Activated B cell treated with CpG ODN at 0.5 μM for 24 hours (primary cell): ENCODE measurements at regions not wholly inside any gene's neighbourhood (a gene's known extent, or its start where the extent isn't known, plus 50 kb on each side); places are given as distances from the start of the nearest gene placed in this dataset.

Experiments
- ATAC-seq: fragments of 200-7000 bp; cut with Tn5 transposase; one replicate; pipeline ENCODE4 v1.10.0; 2021; ENCODE audit warnings: low read depth, mild to moderate bottlenecking, moderate library complexity
- CTCF ChIA-PET: fragments of 350-600 bp; sonication (Branson Sonifier 250); formaldehyde crosslinking; loops from one replicate; lab custom pipeline; 2021; ENCODE audit warnings: antibody characterized with exemption; lab: Charles Lee
- POLR2A ChIA-PET: fragments of 350-600 bp; sonication (Branson Sonifier 250); formaldehyde crosslinking; loops from one replicate; lab custom pipeline; 2021; ENCODE audit warnings: antibody characterized with exemption; lab: Charles Lee
- DNase-seq: peaks from one replicate; pipeline ENCODE4 v3.0.0; 2022
- H3K27ac Mint-ChIP-seq: one replicate; pipeline ENCODE4 v1.8.0; 2020; ENCODE audit warnings: mixed read lengths
- H3K27me3 Mint-ChIP-seq: one replicate; pipeline ENCODE4 v1.8.0; 2021; ENCODE audit warnings: mixed read lengths
- H3K36me3 Mint-ChIP-seq: one replicate; pipeline ENCODE4 v1.8.0; 2021; ENCODE audit warnings: low read depth, mixed read lengths
- H3K4me1 Mint-ChIP-seq: one replicate; pipeline ENCODE4 v1.8.0; 2021; ENCODE audit warnings: mixed read lengths
- H3K4me3 Mint-ChIP-seq: one replicate; pipeline ENCODE4 v1.8.0; 2020; ENCODE audit warnings: mild to moderate bottlenecking, mixed read lengths
- H3K9me3 Mint-ChIP-seq: one replicate; pipeline ENCODE4 v1.8.0; 2020; ENCODE audit warnings: mixed read lengths
- intact Hi-C: fragments of 100-400 bp; cut with micrococcal nuclease; formaldehyde crosslinking; loops from one replicate; pipeline ENCODE4 v1.15.1; 2024
- TF ChIP-seq, protein P1 (sequence below): fragments of 200-600 bp; IDR thresholded peaks from one replicate; pipeline ENCODE4 v1.8.0; 2022; ENCODE audit warnings: antibody characterized with exemption, mild to moderate bottlenecking

DNA sequence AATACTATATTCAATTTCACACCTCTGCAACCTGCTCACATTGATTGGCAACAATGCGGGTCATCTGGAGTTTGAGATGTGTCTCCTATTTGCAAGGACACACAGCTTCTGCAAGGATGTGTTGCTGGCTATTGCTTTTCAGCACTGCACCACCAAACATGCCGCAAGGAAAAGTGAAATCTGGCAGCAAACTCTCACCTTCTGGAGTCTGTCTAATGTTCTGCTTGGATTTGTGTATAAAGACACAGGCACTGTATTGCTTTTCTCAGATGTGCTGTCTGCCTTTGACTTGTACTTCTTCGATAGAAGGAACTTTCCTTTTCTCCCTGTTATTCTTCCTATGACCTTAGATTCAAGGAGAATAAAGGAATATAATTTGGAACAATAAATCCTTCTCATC lies 138.6 kb upstream of the EPHA4 start:
- ATAC-seq (no peak), DNase-seq (no peak)
- no peak overlapping the region for H3K4me3 Mint-ChIP-seq
- ChIA-PET CTCF (no interaction called here), POLR2A (no interaction called here)
- H3K27me3 Mint-ChIP-seq: no peaks in the 10 kb centered on the region
- TF ChIP-seq, protein P1, sequence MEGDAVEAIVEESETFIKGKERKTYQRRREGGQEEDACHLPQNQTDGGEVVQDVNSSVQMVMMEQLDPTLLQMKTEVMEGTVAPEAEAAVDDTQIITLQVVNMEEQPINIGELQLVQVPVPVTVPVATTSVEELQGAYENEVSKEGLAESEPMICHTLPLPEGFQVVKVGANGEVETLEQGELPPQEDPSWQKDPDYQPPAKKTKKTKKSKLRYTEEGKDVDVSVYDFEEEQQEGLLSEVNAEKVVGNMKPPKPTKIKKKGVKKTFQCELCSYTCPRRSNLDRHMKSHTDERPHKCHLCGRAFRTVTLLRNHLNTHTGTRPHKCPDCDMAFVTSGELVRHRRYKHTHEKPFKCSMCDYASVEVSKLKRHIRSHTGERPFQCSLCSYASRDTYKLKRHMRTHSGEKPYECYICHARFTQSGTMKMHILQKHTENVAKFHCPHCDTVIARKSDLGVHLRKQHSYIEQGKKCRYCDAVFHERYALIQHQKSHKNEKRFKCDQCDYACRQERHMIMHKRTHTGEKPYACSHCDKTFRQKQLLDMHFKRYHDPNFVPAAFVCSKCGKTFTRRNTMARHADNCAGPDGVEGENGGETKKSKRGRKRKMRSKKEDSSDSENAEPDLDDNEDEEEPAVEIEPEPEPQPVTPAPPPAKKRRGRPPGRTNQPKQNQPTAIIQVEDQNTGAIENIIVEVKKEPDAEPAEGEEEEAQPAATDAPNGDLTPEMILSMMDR: no peak
- intact Hi-C loops: no loop called here
- no peaks in the 10 kb centered on the region for H3K4me1 Mint-ChIP-seq
- no peaks in the 10 kb centered on the region for H3K9me3 Mint-ChIP-seq
- H3K36me3 Mint-ChIP-seq: no peaks in the 10 kb centered on the region
- H3K27ac Mint-ChIP-seq: no peak overlapping the region

DNA sequence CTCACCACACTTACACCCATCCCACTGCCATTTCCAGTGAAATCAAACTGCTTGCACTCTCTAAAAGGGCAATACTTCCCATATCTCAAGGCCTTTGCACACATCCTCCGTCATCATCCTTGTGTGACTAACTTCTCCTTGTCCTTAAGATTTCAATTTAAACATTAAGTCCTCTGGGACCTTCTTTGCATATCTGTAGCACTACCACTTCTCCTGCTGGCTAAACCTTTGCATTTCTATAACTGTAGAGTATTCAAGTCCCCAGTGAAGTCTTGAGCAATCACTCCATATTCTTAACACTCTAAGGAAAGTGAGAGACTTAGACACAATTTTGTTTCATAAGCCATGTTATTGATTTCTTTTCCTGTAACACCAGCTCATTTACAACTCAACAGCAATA lies 136.8 kb upstream of the EPHA4 start:
- Mint-ChIP-seq H3K36me3 (no peaks in the 10 kb centered on the region), H3K9me3 (no peaks in the 10 kb centered on the region), H3K4me3 (no peak overlapping the region), H3K27me3 (no peaks in the 10 kb centered on the region), H3K27ac (no peak overlapping the region), H3K4me1 (no peaks in the 10 kb centered on the region)
- TF ChIP-seq, protein P1: no peak
- POLR2A ChIA-PET: no interaction called here
- DNase-seq: no peak
- ATAC-seq: no peak
- intact Hi-C loops: no loop called here
- CTCF ChIA-PET: no interaction called here

DNA sequence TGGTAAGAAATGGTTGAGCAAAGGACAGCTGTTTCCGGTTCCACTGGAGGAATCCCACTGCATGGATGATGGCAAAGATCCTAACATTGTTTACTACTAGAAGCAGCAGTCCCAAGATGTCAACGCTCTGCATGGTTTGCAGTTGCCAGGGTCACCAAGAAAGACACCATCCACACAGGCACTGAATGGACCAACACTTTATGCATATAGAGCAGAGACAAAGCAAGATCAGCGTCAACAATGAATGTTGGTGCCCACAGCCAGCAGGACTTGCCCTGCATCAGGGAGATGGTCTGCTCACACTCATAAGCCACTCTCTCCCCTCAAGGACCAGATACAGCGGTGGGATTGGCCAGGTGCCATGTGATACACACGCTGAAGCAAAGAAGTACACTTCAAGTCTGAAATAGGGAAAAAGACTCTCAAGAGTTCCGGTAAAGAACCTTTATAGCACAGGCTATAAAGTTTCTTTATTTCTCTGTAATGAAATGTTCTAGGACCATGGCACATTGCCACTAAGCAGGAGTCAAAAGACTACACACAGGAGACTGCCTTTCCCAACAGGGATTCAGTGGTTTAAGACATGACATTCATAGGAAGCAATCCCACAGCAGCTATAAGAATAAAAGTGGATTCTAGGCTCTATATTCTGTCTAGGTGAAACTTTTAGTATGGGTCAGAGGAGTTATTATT lies 133.2 kb upstream of the EPHA4 start:
- ChIA-PET POLR2A (no interaction called here), CTCF (no interaction called here)
- TF ChIP-seq, protein P1: no peak
- Mint-ChIP-seq H3K36me3 (no peaks in the 10 kb centered on the region), H3K4me3 (no peak overlapping the region), H3K4me1 (no peaks in the 10 kb centered on the region), H3K9me3 (no peaks in the 10 kb centered on the region), H3K27me3 (no peaks in the 10 kb centered on the region), H3K27ac (no peak overlapping the region)
- intact Hi-C loops: no loop called here
- no peak for DNase-seq
- ATAC-seq: no peak

DNA sequence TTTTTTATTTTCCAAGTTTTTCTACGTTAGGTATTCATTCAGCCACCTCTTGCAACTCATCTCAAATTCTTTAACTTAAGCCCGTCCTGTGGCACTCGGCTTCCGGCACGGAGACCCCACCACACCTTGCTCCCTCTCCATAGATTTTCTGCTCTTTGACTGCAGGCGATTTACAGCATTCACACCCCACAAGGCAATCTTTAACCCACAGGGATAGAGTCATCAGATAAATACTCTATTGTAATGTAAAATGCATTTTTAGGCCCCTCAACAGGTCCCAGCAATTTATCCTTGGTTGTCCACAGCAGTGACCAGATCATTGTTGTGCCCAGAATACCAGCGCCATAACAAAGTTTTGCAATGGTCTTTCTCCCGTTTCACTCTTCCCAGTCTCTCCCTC lies 132.3 kb upstream of the EPHA4 start:
- Mint-ChIP-seq H3K27me3 (no peaks in the 10 kb centered on the region), H3K9me3 (peaks cover 2% of the 10 kb centered on the region), H3K4me1 (no peaks in the 10 kb centered on the region), H3K27ac (no peak overlapping the region), H3K4me3 (no peak overlapping the region), H3K36me3 (no peaks in the 10 kb centered on the region)
- ATAC-seq: no peak
- TF ChIP-seq, protein P1: no peak
- intact Hi-C loops: no loop called here
- ChIA-PET POLR2A (no interaction called here), CTCF (no interaction called here)
- DNase-seq: no peak

DNA sequence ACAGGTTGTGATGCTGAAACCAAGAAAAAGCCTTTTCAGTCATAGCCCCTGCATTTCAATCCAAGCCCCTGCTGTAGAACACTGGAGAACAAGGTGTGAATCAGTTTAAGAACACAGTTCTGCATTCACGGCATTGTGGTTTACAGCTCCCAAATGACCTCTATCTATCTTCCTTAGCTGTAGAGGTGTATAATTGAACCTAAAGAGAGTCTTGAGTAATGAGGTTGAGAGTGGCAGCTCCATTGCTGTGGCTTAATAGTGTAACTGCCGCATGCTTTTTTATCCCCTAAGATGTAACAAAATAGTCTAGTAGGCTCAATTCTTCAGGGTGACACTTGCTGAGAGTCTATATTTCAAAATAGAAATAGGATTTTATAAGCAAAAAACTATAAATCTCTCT lies 121.3 kb upstream of the EPHA4 start:
- ChIA-PET POLR2A (no interaction called here), CTCF (no interaction called here)
- H3K27me3 Mint-ChIP-seq: no peaks in the 10 kb centered on the region
- H3K4me3 Mint-ChIP-seq: no peak overlapping the region
- TF ChIP-seq, protein P1: no peak
- no peaks in the 10 kb centered on the region for H3K36me3 Mint-ChIP-seq
- intact Hi-C loops: no loop called here
- peaks cover 2% of the 10 kb centered on the region for H3K9me3 Mint-ChIP-seq
- no peak overlapping the region for H3K27ac Mint-ChIP-seq
- no peak for DNase-seq
- no peaks in the 10 kb centered on the region for H3K4me1 Mint-ChIP-seq
- no peak for ATAC-seq
